GM23338 (cell line): ENCODE measurements at regions not wholly inside any gene's neighbourhood (a gene's known extent, or its start where the extent isn't known, plus 50 kb on each side); places are given as distances from the start of the nearest gene placed in this dataset.

Experiments used
- ATAC-seq: fragments of 200-7000 bp; cut with Tn5 transposase; 3 replicates; pipeline ENCODE4 v1.9.1; 2020
- DNase-seq: peaks from one replicate; pipeline ENCODE4 v3.0.0-alpha.2; 2015; ENCODE audit warnings: low spot score
- H2AFZ ChIP-seq: fragments of 200-600 bp; sonication (generic); 2 replicates; pipeline ENCODE4 v1.8.0; 2016; ENCODE audit warnings: antibody characterized with exemption, mild to moderate bottlenecking, moderate library complexity
- H3F3A ChIP-seq: fragments of 200-600 bp; sonication (generic); replicated peaks from 2 replicates; pipeline ENCODE4 v1.8.0; 2017; ENCODE audit warnings: antibody characterized with exemption, mixed run types, low read depth
- H3K27ac ChIP-seq: fragments of 200-600 bp; sonication (generic); 2 replicates; pipeline ENCODE4 v1.6.1; 2016; ENCODE audit warnings: low read depth
- H3K27me3 ChIP-seq: fragments of 200-600 bp; sonication (generic); 2 replicates; pipeline ENCODE4 v1.8.0; 2016; ENCODE audit warnings: mild to moderate bottlenecking, mixed run types, moderate library complexity; ENCODE audit not compliant: insufficient read depth
- H3K36me3 ChIP-seq: fragments of 200-600 bp; sonication (generic); 2 replicates; pipeline ENCODE4 v1.8.0; 2016; ENCODE audit warnings: mild to moderate bottlenecking; ENCODE audit not compliant: insufficient read depth
- H3K4me1 ChIP-seq: fragments of 200-600 bp; sonication (generic); 2 replicates; pipeline ENCODE4 v1.8.0; 2016; ENCODE audit warnings: mild to moderate bottlenecking, moderate library complexity; ENCODE audit not compliant: insufficient read depth
- H3K4me2 ChIP-seq: fragments of 200-600 bp; sonication (generic); 2 replicates; pipeline ENCODE4 v1.7.1; 2017; ENCODE audit warnings: mixed run types
- H3K4me3 ChIP-seq: fragments of 200-600 bp; sonication (generic); 2 replicates; pipeline ENCODE4 v1.6.1; 2016; ENCODE audit warnings: mixed run types
- H3K79me2 ChIP-seq: fragments of 200-600 bp; sonication (generic); replicated peaks from 2 replicates; pipeline ENCODE4 v1.8.0; 2017; ENCODE audit warnings: mild to moderate bottlenecking; ENCODE audit not compliant: insufficient read depth
- H3K9me2 ChIP-seq: fragments of 200-600 bp; sonication (generic); 2 replicates; pipeline ENCODE4 v1.8.0; 2017; ENCODE audit not compliant: insufficient read depth
- H4K20me1 ChIP-seq: fragments of 200-600 bp; sonication (generic); replicated peaks from 2 replicates; pipeline ENCODE4 v1.8.0; 2017; ENCODE audit warnings: mild to moderate bottlenecking; ENCODE audit not compliant: insufficient read depth
- H3K27ac Mint-ChIP-seq: 2 replicates; pipeline ENCODE4 v1.8.0; 2020; ENCODE audit warnings: inconsistent platforms, mild to moderate bottlenecking, moderate library complexity, mixed read lengths
- H3K27me3 Mint-ChIP-seq: 3 replicates; pipeline ENCODE4 v1.8.0; 2022; ENCODE audit warnings: low read depth, mild to moderate bottlenecking, moderate library complexity, mixed read lengths, inconsistent platforms; ENCODE audit not compliant: insufficient read depth, poor library complexity
- H3K36me3 Mint-ChIP-seq: 3 replicates; pipeline ENCODE4 v1.8.0; 2021; ENCODE audit warnings: low read depth, mild to moderate bottlenecking, inconsistent platforms, moderate library complexity, mixed read lengths
- H3K4me1 Mint-ChIP-seq: 3 replicates; pipeline ENCODE4 v1.8.0; 2020; ENCODE audit warnings: mild to moderate bottlenecking, inconsistent platforms, mixed read lengths
- H3K4me3 Mint-ChIP-seq: 3 replicates; pipeline ENCODE4 v1.8.0; 2021; ENCODE audit warnings: moderate library complexity, mild to moderate bottlenecking, inconsistent platforms, mixed read lengths
- H3K9me3 Mint-ChIP-seq: 3 replicates; pipeline ENCODE4 v1.8.0; 2020; ENCODE audit warnings: moderate library complexity, mild to moderate bottlenecking, inconsistent platforms, mixed read lengths
- CREB1 ChIP-seq: fragments of 250-450 bp; sonication (Bioruptor Pico); IDR thresholded peaks from 2 replicates; pipeline ENCODE4 v1.5.0; 2020; ENCODE audit warnings: low read depth, mild to moderate bottlenecking, moderate library complexity
- CTCF ChIP-seq, 2 experiments: fragments of 200-600 bp in 1 of 2; sonication (generic) in 1 of 2; conservative IDR thresholded peaks; 2 replicates each; pipeline versions ENCODE4 v1.5.1 to v1.6.1; 2016 to 2017; ENCODE audit warnings: antibody characterized with exemption in 2 of 2, low read depth in 2 of 2, mild to moderate bottlenecking in 2 of 2, moderate library complexity in 1 of 2
- ETS1 ChIP-seq: IDR thresholded peaks from 2 replicates; pipeline ENCODE4 v1.6.1; 2016; ENCODE audit warnings: antibody characterized with exemption
- EZH2 ChIP-seq: fragments of 200-600 bp; sonication (generic); IDR thresholded peaks from one replicate; pipeline ENCODE4 v1.8.0; 2017; ENCODE audit warnings: antibody characterized with exemption, mild to moderate bottlenecking, low read depth; ENCODE audit not compliant: unreplicated experiment
- EZH2phosphoT487 ChIP-seq: fragments of 200-600 bp; sonication (generic); IDR thresholded peaks from one replicate; pipeline ENCODE4 v1.8.1; 2018; ENCODE audit warnings: antibody characterized with exemption; ENCODE audit not compliant: unreplicated experiment
- JUNB ChIP-seq: IDR thresholded peaks from one replicate; pipeline ENCODE4 v1.6.1; 2016; ENCODE audit warnings: antibody characterized with exemption; ENCODE audit not compliant: unreplicated experiment
- NANOG ChIP-seq: IDR thresholded peaks from 2 replicates; pipeline ENCODE4 v1.6.1; 2016; ENCODE audit warnings: antibody characterized with exemption, borderline replicate concordance
- POLR2AphosphoS5 ChIP-seq: IDR thresholded peaks from 2 replicates; pipeline ENCODE4 v1.6.1; 2016; ENCODE audit warnings: antibody characterized with exemption, low read depth
- REST ChIP-seq: IDR thresholded peaks from one replicate; pipeline ENCODE4 v1.6.1; 2018; ENCODE audit warnings: antibody characterized with exemption; ENCODE audit not compliant: unreplicated experiment
- STAT1 ChIP-seq: IDR thresholded peaks from one replicate; pipeline ENCODE4 v1.6.1; 2016; ENCODE audit warnings: antibody characterized with exemption; ENCODE audit not compliant: unreplicated experiment
- ZNF114 ChIP-seq: fragments of 250-450 bp; sonication (Bioruptor Pico); IDR thresholded peaks from 2 replicates; pipeline ENCODE4 v1.5.0; 2020; ENCODE audit warnings: mild to moderate bottlenecking, moderate library complexity
- ZNF331 ChIP-seq: fragments of 250-450 bp; sonication (Bioruptor Pico); IDR thresholded peaks from 2 replicates; pipeline ENCODE4 v1.5.0; 2020; ENCODE audit warnings: low read depth, mild to moderate bottlenecking, moderate library complexity
- ZNF462 ChIP-seq: fragments of 250-450 bp; sonication (Bioruptor Pico); IDR thresholded peaks from 2 replicates; pipeline ENCODE4 v1.5.0; 2020; ENCODE audit warnings: mild to moderate bottlenecking, moderate library complexity

GRCh38 chr2:12310399-12310798 lies 406.3 kb upstream of the TRIB2 start:
- Histone ChIP-seq H3K4me1 (peaks cover 8% of the 10 kb centered on the region), H3K27me3 (no peaks in the 10 kb centered on the region), H3K9me2 (peaks cover 9% of the 10 kb centered on the region; the same call in 1 of the 2 replicates), H3F3A (peaks cover 6% of the 10 kb centered on the region; the same call in 1 of the 2 replicates), H3K36me3 (no peaks in the 10 kb centered on the region), H2AFZ (no peak overlapping the region), H4K20me1 (no peaks in the 10 kb centered on the region), H3K4me2 (no peak overlapping the region), H3K27ac (no peak overlapping the region), H3K79me2 (no peaks in the 10 kb centered on the region), H3K4me3 (no peak overlapping the region)
- no peak for DNase-seq
- no peaks in the 10 kb centered on the region for H3K36me3 Mint-ChIP-seq
- no peaks in the 10 kb centered on the region for H3K9me3 Mint-ChIP-seq
- peaks cover 2% of the 10 kb centered on the region for H3K27me3 Mint-ChIP-seq
- H3K4me1 Mint-ChIP-seq, result peaks cover 27% of the 10 kb centered on the region
- no peak overlapping the region for H3K27ac Mint-ChIP-seq
- H3K4me3 Mint-ChIP-seq, result no peak overlapping the region
- no peak for ATAC-seq
- TF ChIP-seq STAT1, result no peak
- TF ChIP-seq REST, result no peak
- TF ChIP-seq ZNF331 (CRISPR knock-in tag), result no peak
- TF ChIP-seq ZNF462 (CRISPR knock-in tag), result no peak
- TF ChIP-seq CREB1 (CRISPR knock-in tag), result no peak
- no peak for TF ChIP-seq POLR2AphosphoS5
- TF ChIP-seq ZNF114, result no peak
- TF ChIP-seq ETS1, result no peak
- TF ChIP-seq EZH2phosphoT487, result no peak
- no peak for TF ChIP-seq NANOG
- no peak for TF ChIP-seq CTCF (conservative IDR thresholded peaks at IDR 0.05; ENCODE audit: low read depth in 2 of 2)
- no peak for TF ChIP-seq JUNB
- TF ChIP-seq EZH2, result no peak
